Mucosa of descending colon (tissue), 3 donors: ENCODE measurements at regions not wholly inside any gene's neighbourhood (a gene's known extent, or its start where the extent isn't known, plus 50 kb on each side); places are given as distances from the start of the nearest gene placed in this dataset.

Experiments
- ATAC-seq: fragments of 200-7000 bp; cut with Tn5 transposase; one replicate; pipeline ENCODE4 v1.9.1; 2020; ENCODE audit warnings: mild to moderate bottlenecking, moderate library complexity
- DNase-seq, 3 donors: peaks; one replicate each; pipeline ENCODE4 v3.0.0-alpha.2; 2020
- H3K36me3 ChIP-seq: fragments of 200-600 bp; one replicate; pipeline ENCODE4 v1.8.0; 2021; ENCODE audit warnings: low read depth, mild to moderate bottlenecking
- H3K4me1 ChIP-seq: fragments of 200-600 bp; one replicate; pipeline ENCODE4 v1.8.0; 2021; ENCODE audit warnings: low read depth, mild to moderate bottlenecking
- H3K4me3 ChIP-seq: fragments of 200-600 bp; one replicate; pipeline ENCODE4 v1.8.0; 2021; ENCODE audit warnings: mild to moderate bottlenecking
- H3K9me3 ChIP-seq: fragments of 200-600 bp; one replicate; pipeline ENCODE4 v1.8.0; 2021; ENCODE audit warnings: mild to moderate bottlenecking
- CTCF ChIP-seq: fragments of 200-600 bp; IDR thresholded peaks from one replicate; pipeline ENCODE4 v1.8.0; 2022; ENCODE audit warnings: antibody characterized with exemption, mild to moderate bottlenecking
- intact Hi-C, 2 donors: fragments of 100-400 bp; cut with DNase I in 1 of 2; cut with micrococcal nuclease in 1 of 2; formaldehyde crosslinking; loops; one replicate each; pipeline versions ENCODE4 v1.11.0 to v1.11.1; 2022; cut with DNase I, micrococcal nuclease
- donor health status: DM: no; HTN: no; CAD: no; lungs with moderate emphysema.
- donor health status: DM: no; HTN: no; CAD: no.
- donor health status: DM: no; HTN: yes; CAD: no.

GRCh38 chr5:57572461-57572860, 89.8 kb upstream of the ACTBL2 start:
- Histone ChIP-seq H3K4me3 (no peak overlapping the region), H3K4me1 (no peaks in the 10 kb centered on the region), H3K9me3 (no peaks in the 10 kb centered on the region), H3K36me3 (no peaks in the 10 kb centered on the region)
- DNase-seq (no peak), ATAC-seq (no peak)
- TF ChIP-seq CTCF = no peak
- intact Hi-C loops = no loop called here

GRCh38 chr5:57569601-57570000, 87.0 kb upstream of the ACTBL2 start:
- Histone ChIP-seq H3K4me1 (no peaks in the 10 kb centered on the region), H3K4me3 (no peak overlapping the region), H3K36me3 (no peaks in the 10 kb centered on the region), H3K9me3 (no peaks in the 10 kb centered on the region)
- ATAC-seq (no peak), DNase-seq (no peak)
- TF ChIP-seq CTCF = no peak
- intact Hi-C loops = no loop called here

GRCh38 chr5:57568136-57568535, 85.5 kb upstream of the ACTBL2 start:
- TF ChIP-seq CTCF = no peak
- no peak for DNase-seq
- H3K9me3 ChIP-seq = no peaks in the 10 kb centered on the region
- no peak overlapping the region for H3K4me3 ChIP-seq
- H3K36me3 ChIP-seq = no peaks in the 10 kb centered on the region
- no peaks in the 10 kb centered on the region for H3K4me1 ChIP-seq
- intact Hi-C loops = no loop called here
- no peak for ATAC-seq

GRCh38 chr5:57566914-57567313, 84.3 kb upstream of the ACTBL2 start:
- no peaks in the 10 kb centered on the region for H3K36me3 ChIP-seq
- no peaks in the 10 kb centered on the region for H3K9me3 ChIP-seq
- no peak for TF ChIP-seq CTCF
- ATAC-seq (no peak), DNase-seq (no peak)
- H3K4me3 ChIP-seq = no peak overlapping the region
- intact Hi-C loops = no loop called here
- H3K4me1 ChIP-seq = no peaks in the 10 kb centered on the region

- ATAC-seq = no peak
- H3K9me3 ChIP-seq = no peaks in the 10 kb centered on the region
- intact Hi-C loops = no loop called here
- no peaks in the 10 kb centered on the region for H3K4me1 ChIP-seq
- H3K36me3 ChIP-seq = no peaks in the 10 kb centered on the region
- H3K4me3 ChIP-seq = no peak overlapping the region
- no peak for DNase-seq
- no peak for TF ChIP-seq CTCF
Measured at GRCh38 chr5:57561231-57561842, 78.7 kb upstream of the ACTBL2 start.

GRCh38 chr5:57559110-57559635, 76.6 kb upstream of the ACTBL2 start:
- intact Hi-C loops = no loop called here
- no peak for TF ChIP-seq CTCF
- Histone ChIP-seq H3K36me3 (no peaks in the 10 kb centered on the region), H3K4me3 (no peak overlapping the region), H3K4me1 (no peaks in the 10 kb centered on the region), H3K9me3 (no peaks in the 10 kb centered on the region)
- ATAC-seq (no peak), DNase-seq (no peak)
